ENCODE measurements at regions not wholly inside any gene's neighbourhood (a gene's known extent, or its start where the extent isn't known, plus 50 kb on each side); places are given as distances from the start of the nearest gene placed in this dataset.
"Not testable (repeated sequence)": the region's sequence is repeated elsewhere in the genome, so short reads cannot be mapped to it uniquely, and the experiment has no call there.

GRCh38 chr10:23914641-23915040, 294.3 kb upstream of the KIAA1217 start:
- no peak for DNase-seq (ENCODE audit: low spot score in 2 of 2)
- Histone ChIP-seq H3K27me3 (no peaks in the 10 kb centered on the region), H3K27ac (no peak overlapping the region), H3K9me3 (no peaks in the 10 kb centered on the region), H3K4me1 (no peaks in the 10 kb centered on the region), H3K36me3 (no peaks in the 10 kb centered on the region), H3K4me3 (no peak overlapping the region)
- intact Hi-C loops (cut with DNase I; ENCODE audit: low total_unique reads), result no loop called here
- TF ChIP-seq POLR2A (IDR thresholded peaks at IDR 0.05) (no peak), POLR2AphosphoS5 (IDR thresholded peaks at IDR 0.05) (no peak), CTCF (IDR thresholded peaks at IDR 0.05) (no peak)

GRCh38 chr10:23917251-23917840, 291.6 kb upstream of the KIAA1217 start:
- Histone ChIP-seq H3K27me3 (no peaks in the 10 kb centered on the region), H3K4me3 (no peak overlapping the region), H3K36me3 (no peaks in the 10 kb centered on the region), H3K9me3 (no peaks in the 10 kb centered on the region), H3K27ac (no peak overlapping the region), H3K4me1 (no peaks in the 10 kb centered on the region)
- TF ChIP-seq POLR2AphosphoS5 (IDR thresholded peaks at IDR 0.05) (no peak), POLR2A (IDR thresholded peaks at IDR 0.05) (no peak), CTCF (IDR thresholded peaks at IDR 0.05) (no peak)
- intact Hi-C loops (cut with DNase I; ENCODE audit: low total_unique reads), result no loop called here
- no peak for DNase-seq (ENCODE audit: low spot score in 2 of 2)

- TF ChIP-seq POLR2A (IDR thresholded peaks at IDR 0.05) (no peak), CTCF (IDR thresholded peaks at IDR 0.05) (no peak)
- intact Hi-C loops (cut with DNase I; ENCODE audit: low total_unique reads), result no loop called here
Measured at GRCh38 chr10:23918090-23918723, 290.7 kb upstream of the KIAA1217 start.

GRCh38 chr10:23918839-23919238, 290.1 kb upstream of the KIAA1217 start:
- TF ChIP-seq POLR2AphosphoS5 (IDR thresholded peaks at IDR 0.05) (no peak), CTCF (IDR thresholded peaks at IDR 0.05) (no peak), POLR2A (IDR thresholded peaks at IDR 0.05) (no peak)
- DNase-seq (ENCODE audit: low spot score in 2 of 2), result no peak
- H3K4me1 ChIP-seq, result no peaks in the 10 kb centered on the region
- H3K27ac ChIP-seq, result no peak overlapping the region
- no peaks in the 10 kb centered on the region for H3K36me3 ChIP-seq
- H3K4me3 ChIP-seq, result no peak overlapping the region
- H3K9me3 ChIP-seq, result no peaks in the 10 kb centered on the region
- intact Hi-C loops (cut with DNase I; ENCODE audit: low total_unique reads), result no loop called here
- no peaks in the 10 kb centered on the region for H3K27me3 ChIP-seq

More at GRCh38 chr10:23918090-23918723, 290.7 kb upstream of the KIAA1217 start:
- Histone ChIP-seq H3K4me1 (no peaks in the 10 kb centered on the region), H3K9me3 (no peaks in the 10 kb centered on the region), H3K36me3 (no peaks in the 10 kb centered on the region), H3K27ac (no peak overlapping the region), H3K4me3 (no peak overlapping the region), H3K27me3 (no peaks in the 10 kb centered on the region)
- DNase-seq (ENCODE audit: low spot score in 2 of 2), result no peak

GRCh38 chr10:23927576-23928325, 281.2 kb upstream of the KIAA1217 start:
- H3K4me1 ChIP-seq, result no peaks in the 10 kb centered on the region
- H3K27ac ChIP-seq, result no peak overlapping the region
- H3K4me3 ChIP-seq, result no peak overlapping the region
- no peak for TF ChIP-seq POLR2A (IDR thresholded peaks at IDR 0.05)
- TF ChIP-seq POLR2AphosphoS5 (IDR thresholded peaks at IDR 0.05), result no peak
- no peak for TF ChIP-seq CTCF (IDR thresholded peaks at IDR 0.05)
- no peak for DNase-seq (ENCODE audit: low spot score in 2 of 2)
- intact Hi-C loops (cut with DNase I; ENCODE audit: low total_unique reads), result no loop called here
- H3K9me3 ChIP-seq, result no peaks in the 10 kb centered on the region
- H3K27me3 ChIP-seq, result no peaks in the 10 kb centered on the region
- no peaks in the 10 kb centered on the region for H3K36me3 ChIP-seq

GRCh38 chr10:23934023-23934422, 274.9 kb upstream of the KIAA1217 start:
- intact Hi-C loops (cut with DNase I; ENCODE audit: low total_unique reads); H3K4me3 ChIP-seq; H3K27me3 ChIP-seq; H3K9me3 ChIP-seq; H3K27ac ChIP-seq; H3K4me1 ChIP-seq; DNase-seq (ENCODE audit: low spot score in 2 of 2); H3K36me3 ChIP-seq: not testable (repeated sequence)
